Type B pancreatic cell (in vitro differentiated cells): ENCODE measurements at regions not wholly inside any gene's neighbourhood (a gene's known extent, or its start where the extent isn't known, plus 50 kb on each side); places are given as distances from the start of the nearest gene placed in this dataset.

Source experiments
- DNase-seq: peaks from one replicate; pipeline ENCODE4 v3.0.0; 2021; ENCODE audit warnings: mixed read lengths; ENCODE audit not compliant: unreplicated experiment; ENCODE audit errors: extremely low spot score
- H3K27ac Mint-ChIP-seq: 2 replicates; pipeline ENCODE4 v1.8.0; 2021; ENCODE audit warnings: mild to moderate bottlenecking, mixed read lengths
- H3K27me3 Mint-ChIP-seq: 2 replicates; pipeline ENCODE4 v1.8.0; 2021; ENCODE audit warnings: mixed read lengths
- H3K36me3 Mint-ChIP-seq: 2 replicates; pipeline ENCODE4 v1.8.0; 2021; ENCODE audit warnings: mixed read lengths
- H3K4me1 Mint-ChIP-seq: one replicate; pipeline ENCODE4 v1.8.0; 2021; ENCODE audit warnings: mixed read lengths; ENCODE audit not compliant: unreplicated experiment
- H3K4me3 Mint-ChIP-seq: 2 replicates; pipeline ENCODE4 v1.8.0; 2021; ENCODE audit warnings: mild to moderate bottlenecking, mixed read lengths
- H3K9me3 Mint-ChIP-seq: 2 replicates; pipeline ENCODE4 v1.8.0; 2021; ENCODE audit warnings: mixed read lengths
- TF ChIP-seq, protein P1 (sequence below): fragments of 200-600 bp; sonication (generic); conservative IDR thresholded peaks from 2 replicates; pipeline ENCODE4 v1.5.0; 2021; ENCODE audit warnings: antibody characterized with exemption, mild to moderate bottlenecking

DNA sequence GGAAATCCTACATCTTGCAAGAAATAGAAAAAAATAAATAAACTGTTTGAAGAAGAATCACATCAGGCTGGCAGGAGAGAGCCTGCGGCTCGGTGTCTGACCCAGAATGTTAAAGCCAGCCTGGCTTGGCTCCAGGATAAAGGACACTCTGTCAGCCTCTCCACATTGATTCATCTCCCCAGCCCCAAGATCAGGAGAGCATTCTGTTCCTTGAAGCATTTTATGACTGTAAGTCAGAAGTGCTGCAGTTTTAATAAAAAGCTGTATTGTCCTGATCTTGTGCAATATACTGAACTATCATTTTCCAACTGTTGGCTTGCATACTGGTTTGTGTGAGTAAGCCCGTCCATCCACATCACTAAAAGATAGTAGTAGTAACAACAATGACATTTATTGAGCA lies 426.6 kb downstream of the HAPSTR1 start:
- H3K4me3 Mint-ChIP-seq: no peak overlapping the region
- H3K27ac Mint-ChIP-seq: no peak overlapping the region
- H3K9me3 Mint-ChIP-seq: peaks cover 7% of the 10 kb centered on the region
- no peak for DNase-seq
- peaks cover 16% of the 10 kb centered on the region for H3K4me1 Mint-ChIP-seq
- H3K36me3 Mint-ChIP-seq: no peaks in the 10 kb centered on the region
- H3K27me3 Mint-ChIP-seq: peaks cover 4% of the 10 kb centered on the region
- TF ChIP-seq, protein P1, sequence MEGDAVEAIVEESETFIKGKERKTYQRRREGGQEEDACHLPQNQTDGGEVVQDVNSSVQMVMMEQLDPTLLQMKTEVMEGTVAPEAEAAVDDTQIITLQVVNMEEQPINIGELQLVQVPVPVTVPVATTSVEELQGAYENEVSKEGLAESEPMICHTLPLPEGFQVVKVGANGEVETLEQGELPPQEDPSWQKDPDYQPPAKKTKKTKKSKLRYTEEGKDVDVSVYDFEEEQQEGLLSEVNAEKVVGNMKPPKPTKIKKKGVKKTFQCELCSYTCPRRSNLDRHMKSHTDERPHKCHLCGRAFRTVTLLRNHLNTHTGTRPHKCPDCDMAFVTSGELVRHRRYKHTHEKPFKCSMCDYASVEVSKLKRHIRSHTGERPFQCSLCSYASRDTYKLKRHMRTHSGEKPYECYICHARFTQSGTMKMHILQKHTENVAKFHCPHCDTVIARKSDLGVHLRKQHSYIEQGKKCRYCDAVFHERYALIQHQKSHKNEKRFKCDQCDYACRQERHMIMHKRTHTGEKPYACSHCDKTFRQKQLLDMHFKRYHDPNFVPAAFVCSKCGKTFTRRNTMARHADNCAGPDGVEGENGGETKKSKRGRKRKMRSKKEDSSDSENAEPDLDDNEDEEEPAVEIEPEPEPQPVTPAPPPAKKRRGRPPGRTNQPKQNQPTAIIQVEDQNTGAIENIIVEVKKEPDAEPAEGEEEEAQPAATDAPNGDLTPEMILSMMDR: no peak

DNA sequence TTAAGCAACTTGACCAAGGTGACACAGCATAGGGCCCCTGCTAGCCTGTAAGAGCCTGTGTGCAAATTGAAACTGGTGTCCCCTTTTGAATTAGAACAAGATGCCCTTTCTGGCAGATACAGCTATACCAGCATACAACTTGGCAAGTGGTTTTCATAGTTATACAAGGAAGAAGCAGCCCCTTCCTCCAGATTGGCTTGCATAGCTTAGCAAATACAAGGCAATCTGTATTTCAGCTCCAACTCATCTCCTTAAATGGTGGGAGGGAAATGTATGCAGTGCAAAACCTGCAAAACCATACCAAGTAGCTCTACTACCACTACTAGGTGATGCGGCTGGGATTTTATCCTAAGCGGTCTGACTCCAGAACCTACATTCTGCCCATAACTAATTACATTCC lies 427.1 kb downstream of the HAPSTR1 start:
- Mint-ChIP-seq H3K36me3 (no peaks in the 10 kb centered on the region), H3K27ac (no peak overlapping the region), H3K27me3 (peaks cover 4% of the 10 kb centered on the region), H3K4me1 (peaks cover 16% of the 10 kb centered on the region), H3K9me3 (peaks cover 3% of the 10 kb centered on the region), H3K4me3 (no peak overlapping the region)
- no peak for DNase-seq
- TF ChIP-seq, protein P1: no peak

DNA sequence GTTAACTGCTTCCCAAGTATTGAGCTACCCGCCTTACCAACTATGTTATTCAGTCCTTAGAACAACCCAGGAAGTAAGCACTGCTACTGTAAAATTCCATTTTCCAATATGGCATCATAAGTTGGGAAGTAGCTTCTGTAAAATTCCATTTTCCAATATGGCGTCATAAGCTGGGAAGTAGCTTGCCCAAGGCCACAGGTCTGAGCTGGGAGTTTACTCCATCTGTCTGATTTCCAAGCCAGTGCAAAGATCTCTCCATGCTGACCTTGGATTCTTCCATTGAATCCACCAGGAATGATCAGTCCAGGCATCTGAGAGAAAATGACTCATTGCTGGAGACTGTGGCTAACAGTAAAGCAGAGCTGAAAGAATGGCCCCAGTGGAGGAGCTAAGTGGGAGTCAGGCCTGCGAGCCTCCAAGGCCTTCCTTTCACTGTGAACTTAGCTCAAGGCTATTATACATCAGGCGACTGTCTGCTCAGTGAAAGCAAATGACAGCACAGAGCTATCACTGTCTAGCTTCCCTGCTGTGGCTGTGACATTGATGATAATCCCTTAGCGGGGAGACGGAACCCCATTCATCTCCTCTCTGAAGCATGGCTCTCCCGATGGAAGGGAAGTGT lies 430.4 kb downstream of the HAPSTR1 start:
- H3K27me3 Mint-ChIP-seq: peaks cover 15% of the 10 kb centered on the region
- H3K9me3 Mint-ChIP-seq: no peaks in the 10 kb centered on the region
- H3K4me1 Mint-ChIP-seq: peaks cover 18% of the 10 kb centered on the region
- H3K4me3 Mint-ChIP-seq: no peak overlapping the region
- DNase-seq: no peak
- H3K36me3 Mint-ChIP-seq: no peaks in the 10 kb centered on the region
- H3K27ac Mint-ChIP-seq: peak overlapping the region; percentile 29
- TF ChIP-seq, protein P1: no peak

DNA sequence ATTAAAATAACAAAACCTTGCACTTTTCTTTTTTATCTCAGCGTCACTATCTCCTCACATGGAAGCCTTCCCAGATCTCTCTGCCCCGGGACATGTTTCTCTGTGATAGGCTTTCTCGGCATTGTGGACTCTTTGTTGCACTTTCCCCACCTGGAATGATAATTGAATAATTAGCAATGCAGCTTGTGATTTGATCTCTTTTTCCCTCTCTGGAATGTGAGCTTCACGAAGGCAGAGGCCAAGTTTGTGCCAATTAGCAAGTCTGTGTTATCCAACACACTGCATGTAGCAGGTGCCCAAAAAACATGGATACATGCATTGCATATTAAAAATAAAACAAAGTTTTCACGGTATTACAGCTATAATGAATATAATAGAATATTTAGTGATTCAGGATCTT lies 431.2 kb downstream of the HAPSTR1 start:
- no peaks in the 10 kb centered on the region for H3K9me3 Mint-ChIP-seq
- H3K4me3 Mint-ChIP-seq: no peak overlapping the region
- TF ChIP-seq, protein P1: no peak
- no peaks in the 10 kb centered on the region for H3K36me3 Mint-ChIP-seq
- no peak for DNase-seq
- H3K27ac Mint-ChIP-seq: peak overlapping the region; percentile 29
- peaks cover 20% of the 10 kb centered on the region for H3K4me1 Mint-ChIP-seq
- peaks cover 15% of the 10 kb centered on the region for H3K27me3 Mint-ChIP-seq

DNA sequence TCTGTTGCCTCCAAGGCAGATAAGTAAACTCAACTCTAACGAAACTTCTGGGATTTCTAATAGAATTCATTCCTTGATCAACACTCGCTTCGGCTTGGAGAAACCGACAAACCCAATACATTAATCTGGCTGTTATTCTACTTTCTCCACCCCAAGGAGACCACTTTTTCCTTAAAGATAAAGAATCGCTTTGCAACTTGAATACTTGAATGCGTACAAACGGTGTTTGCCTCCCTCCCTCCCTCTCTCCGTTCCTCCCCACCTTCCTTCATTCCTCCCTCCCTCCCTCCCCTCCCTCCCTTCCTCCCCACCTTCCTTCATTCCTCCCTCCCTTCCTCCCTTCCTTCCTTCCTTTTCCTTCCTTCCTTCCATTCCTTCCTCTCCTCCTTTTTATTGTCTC lies 432.6 kb downstream of the HAPSTR1 start:
- TF ChIP-seq, protein P1: no peak
- Mint-ChIP-seq H3K4me3 (no peak overlapping the region), H3K4me1 (peaks cover 12% of the 10 kb centered on the region), H3K9me3 (no peaks in the 10 kb centered on the region), H3K27me3 (peaks cover 22% of the 10 kb centered on the region), H3K36me3 (no peaks in the 10 kb centered on the region), H3K27ac (no peak overlapping the region)
- DNase-seq: no peak

DNA sequence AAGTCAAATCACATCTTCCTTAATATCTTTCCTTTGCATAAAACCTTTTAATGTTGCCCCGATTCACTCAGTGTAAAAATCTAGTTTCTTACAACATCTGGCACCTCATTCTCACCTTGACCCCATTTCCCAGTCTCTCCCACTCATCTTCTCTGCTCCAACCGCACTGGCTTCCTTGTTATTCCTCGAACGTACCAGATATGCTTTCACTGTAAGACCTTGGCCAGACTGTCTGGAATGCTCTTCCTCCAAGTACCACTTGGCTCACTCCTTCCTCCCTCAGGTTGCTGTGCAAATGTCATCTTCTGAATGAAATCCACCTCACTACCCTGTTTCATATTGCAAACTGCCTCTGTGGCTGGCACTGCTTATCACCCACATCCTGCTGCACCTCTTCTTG lies 433.6 kb downstream of the HAPSTR1 start:
- no peaks in the 10 kb centered on the region for H3K36me3 Mint-ChIP-seq
- no peaks in the 10 kb centered on the region for H3K9me3 Mint-ChIP-seq
- H3K4me3 Mint-ChIP-seq: no peak overlapping the region
- no peak for DNase-seq
- TF ChIP-seq, protein P1: no peak
- peaks cover 22% of the 10 kb centered on the region for H3K27me3 Mint-ChIP-seq
- no peak overlapping the region for H3K27ac Mint-ChIP-seq
- peaks cover 12% of the 10 kb centered on the region for H3K4me1 Mint-ChIP-seq
